GM12892 (cell line): ENCODE measurements at regions not wholly inside any gene's neighbourhood (a gene's known extent, or its start where the extent isn't known, plus 50 kb on each side); places are given as distances from the start of the nearest gene placed in this dataset.

Source experiments
- POLR2AphosphoS5 ChIP-seq: IDR thresholded peaks from 2 replicates; pipeline ENCODE4 v1.6.1; 2011; ENCODE audit warnings: low read depth, low read length, control low read depth
- TAF1 ChIP-seq: IDR thresholded peaks from 2 replicates; pipeline ENCODE4 v1.6.1; 2011; ENCODE audit warnings: low read depth, mild to moderate bottlenecking, control low read depth, low read length, borderline replicate concordance

GRCh38 chr2:196324211-196324610, 152.8 kb upstream of the STK17B start:
- TF ChIP-seq TAF1 (no peak), POLR2AphosphoS5 (no peak)
